GM21515 (cell line): ENCODE measurements at regions not wholly inside any gene's neighbourhood (a gene's known extent, or its start where the extent isn't known, plus 50 kb on each side); places are given as distances from the start of the nearest gene placed in this dataset.
"Not testable (repeated sequence)": the region's sequence is repeated elsewhere in the genome, so short reads cannot be mapped to it uniquely, and the experiment has no call there.

Experiments used
- ATAC-seq: cut with Tn5 transposase; IDR thresholded peaks from one replicate; pipeline ENCODE4 v1.9.1; 2021; ENCODE audit not compliant: unreplicated experiment

GRCh38 chr15:36156879-36157427, 422.5 kb upstream of the CDIN1 start:
- ATAC-seq = no peak

GRCh38 chr15:36160351-36160750, 419.1 kb upstream of the CDIN1 start:
- ATAC-seq = no peak

DNA sequence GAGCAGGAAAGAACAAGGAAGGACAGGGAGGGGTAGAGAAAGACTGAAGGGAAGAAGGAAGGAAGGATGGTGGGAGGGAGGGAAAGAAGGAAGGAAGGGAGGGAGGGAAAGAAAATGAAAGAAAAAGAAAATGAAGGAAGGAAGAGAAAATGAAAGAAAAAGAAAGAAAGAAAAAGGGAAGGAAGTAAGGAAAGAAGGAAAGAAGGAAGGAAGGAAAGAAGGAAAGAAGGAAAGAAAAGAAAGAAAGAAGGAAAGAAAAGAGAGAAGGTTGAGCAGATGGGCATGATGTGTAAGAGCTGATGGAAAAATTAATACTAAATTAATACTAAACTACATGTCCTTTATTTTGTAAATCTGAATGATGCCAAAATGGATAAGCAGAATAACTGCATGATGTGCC, 418.3 kb upstream of the CDIN1 start:
- ATAC-seq = no peak

DNA sequence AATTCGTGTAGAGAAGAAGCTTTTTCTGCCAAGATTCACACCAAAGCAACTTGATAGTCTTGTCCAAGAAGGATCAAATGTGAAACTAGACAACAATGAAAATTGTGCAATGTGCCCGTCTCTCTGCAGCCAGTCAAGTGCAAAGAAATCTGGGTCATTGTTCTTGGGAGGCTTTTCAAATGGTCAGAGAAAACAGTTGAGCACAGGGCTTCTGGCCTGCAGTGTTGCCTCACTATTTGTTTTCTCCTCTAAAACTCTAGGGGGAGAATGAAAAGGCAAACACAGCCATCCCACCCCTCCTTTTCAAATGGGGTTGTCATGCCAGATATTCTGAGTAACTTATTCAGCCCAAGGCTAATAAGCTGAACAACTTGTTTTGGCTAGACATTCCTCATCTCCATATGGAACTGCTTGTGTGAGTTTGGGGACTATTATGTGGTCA, 417.6 kb upstream of the CDIN1 start:
- no peak for ATAC-seq

DNA sequence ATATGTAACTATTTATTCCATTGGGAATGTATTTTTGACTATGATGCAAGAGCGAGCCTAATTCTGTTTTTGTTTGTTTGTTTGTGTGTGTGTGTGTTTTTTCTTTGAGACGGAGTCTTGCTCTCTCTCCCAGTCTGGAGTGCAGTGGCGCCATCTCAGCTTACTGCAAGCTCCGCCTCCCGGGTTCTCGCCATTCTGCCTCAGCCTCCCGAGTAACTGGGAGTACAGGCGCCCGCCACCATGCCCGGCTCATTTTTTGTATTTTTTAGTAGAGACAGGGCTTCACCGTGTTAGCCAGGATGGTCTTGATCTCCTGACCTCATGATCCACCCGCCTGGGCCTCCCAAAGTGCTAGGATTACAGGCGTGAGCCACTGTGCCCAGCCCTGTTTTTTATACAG, 415.4 kb upstream of the CDIN1 start:
- ATAC-seq = not testable (repeated sequence)

DNA sequence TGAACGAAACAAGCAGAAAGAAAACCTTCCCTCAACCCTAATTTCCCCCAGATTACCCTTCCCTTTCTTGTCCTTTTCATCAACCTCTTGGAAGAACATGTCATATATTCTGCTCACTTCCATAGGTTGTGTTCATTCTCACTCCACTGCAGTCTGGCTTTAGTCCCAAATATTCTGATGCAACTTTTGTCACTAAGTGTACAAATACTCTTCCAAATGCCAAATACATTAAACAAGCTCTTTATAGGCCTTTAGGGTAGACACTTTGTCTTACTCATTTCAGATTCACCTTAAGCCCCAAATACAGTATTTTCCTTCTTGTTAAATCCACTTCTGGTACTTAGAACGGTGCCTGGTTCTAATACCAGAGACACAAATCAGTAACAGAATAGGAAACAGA, 406.5 kb upstream of the CDIN1 start:
- no peak for ATAC-seq

DNA sequence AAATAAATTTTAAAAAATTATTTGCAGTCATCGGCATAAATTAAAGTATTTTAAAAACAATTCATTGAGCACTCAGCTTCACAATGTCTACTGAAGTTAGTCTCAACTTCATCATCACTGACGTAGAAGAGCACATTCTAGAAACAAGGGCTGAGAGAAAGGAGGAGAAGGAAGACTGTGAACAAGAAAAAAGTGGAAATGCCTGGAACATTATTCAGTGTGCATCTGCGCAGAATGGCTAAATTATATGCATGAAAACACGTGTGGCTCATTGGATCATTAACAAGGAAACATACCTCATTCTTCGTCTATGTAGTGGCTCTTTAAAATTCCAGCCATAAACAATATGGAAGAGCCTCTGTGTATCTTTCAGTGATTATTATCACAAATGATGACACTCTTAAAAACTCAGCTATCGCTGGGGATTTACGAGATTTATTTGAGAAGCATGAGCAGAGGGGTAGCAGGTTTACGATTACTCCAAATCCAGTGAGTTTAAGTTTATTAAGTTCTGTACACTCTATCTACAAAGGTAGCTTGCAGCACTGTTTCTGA, 404.2 kb upstream of the CDIN1 start:
- ATAC-seq = no peak

- no peak for ATAC-seq
Observed at GRCh38 chr15:36175741-36176291, 403.6 kb upstream of the CDIN1 start.

GRCh38 chr15:36177590-36178302, 401.7 kb upstream of the CDIN1 start:
- no peak for ATAC-seq

DNA sequence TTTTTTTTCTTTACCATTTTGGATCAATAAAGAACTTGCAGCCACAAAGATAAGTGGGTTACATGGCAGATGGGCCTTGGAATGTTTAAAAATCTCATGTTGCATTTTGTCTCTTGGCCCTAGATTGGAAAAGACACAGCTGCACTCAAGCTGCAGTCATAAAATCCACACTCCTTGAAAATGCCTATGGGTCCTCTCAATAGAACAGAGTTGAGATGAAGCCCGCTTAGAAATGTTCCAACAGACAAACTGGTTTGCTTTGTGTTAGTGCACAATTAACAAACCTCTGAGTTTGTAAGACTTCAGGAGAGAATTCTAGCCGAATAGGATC, 401.2 kb upstream of the CDIN1 start:
- no peak for ATAC-seq

- no peak for ATAC-seq
Observed at GRCh38 chr15:36183201-36183600, 396.2 kb upstream of the CDIN1 start.

GRCh38 chr15:36185438-36185837, 394.0 kb upstream of the CDIN1 start:
- no peak for ATAC-seq

- no peak for ATAC-seq
Observed at GRCh38 chr15:36185845-36186244, 393.6 kb upstream of the CDIN1 start.

DNA sequence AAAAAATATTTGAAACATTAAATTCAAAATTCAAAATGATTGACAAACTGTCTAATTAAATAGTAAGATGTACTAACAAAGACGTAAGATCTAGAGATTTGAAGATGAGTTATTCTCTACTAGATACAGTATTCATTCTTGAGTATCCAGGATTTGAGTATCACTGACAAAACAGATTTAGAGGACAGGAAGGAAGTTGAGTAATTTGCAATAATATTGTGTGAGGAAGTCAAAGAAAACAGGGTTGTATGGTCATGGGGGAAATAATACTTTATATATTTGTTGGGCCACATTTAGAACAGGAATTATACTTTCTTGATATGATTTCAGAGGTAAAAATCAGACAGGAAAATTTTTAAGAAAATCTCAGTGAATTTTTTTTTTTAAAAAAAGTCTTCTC, 393.1 kb upstream of the CDIN1 start:
- ATAC-seq = no peak

DNA sequence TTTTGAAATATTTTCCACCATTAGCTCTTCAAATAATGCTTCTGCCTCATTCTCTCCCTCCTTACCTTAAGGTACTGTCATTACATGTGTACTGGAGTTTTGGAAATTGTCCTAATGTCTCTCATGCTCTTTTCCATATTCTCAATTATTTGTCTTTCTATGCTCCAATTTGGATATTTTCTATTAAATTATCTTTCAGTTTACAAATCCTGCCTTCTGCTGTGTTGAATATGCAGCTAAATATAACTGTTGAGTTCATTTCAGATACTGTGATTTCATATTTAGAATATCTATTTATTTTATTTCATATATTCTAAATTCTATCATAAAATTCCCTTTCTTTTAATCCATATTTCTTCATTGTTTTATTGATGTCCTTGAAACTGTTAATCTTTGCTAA, 388.0 kb upstream of the CDIN1 start:
- no peak for ATAC-seq

DNA sequence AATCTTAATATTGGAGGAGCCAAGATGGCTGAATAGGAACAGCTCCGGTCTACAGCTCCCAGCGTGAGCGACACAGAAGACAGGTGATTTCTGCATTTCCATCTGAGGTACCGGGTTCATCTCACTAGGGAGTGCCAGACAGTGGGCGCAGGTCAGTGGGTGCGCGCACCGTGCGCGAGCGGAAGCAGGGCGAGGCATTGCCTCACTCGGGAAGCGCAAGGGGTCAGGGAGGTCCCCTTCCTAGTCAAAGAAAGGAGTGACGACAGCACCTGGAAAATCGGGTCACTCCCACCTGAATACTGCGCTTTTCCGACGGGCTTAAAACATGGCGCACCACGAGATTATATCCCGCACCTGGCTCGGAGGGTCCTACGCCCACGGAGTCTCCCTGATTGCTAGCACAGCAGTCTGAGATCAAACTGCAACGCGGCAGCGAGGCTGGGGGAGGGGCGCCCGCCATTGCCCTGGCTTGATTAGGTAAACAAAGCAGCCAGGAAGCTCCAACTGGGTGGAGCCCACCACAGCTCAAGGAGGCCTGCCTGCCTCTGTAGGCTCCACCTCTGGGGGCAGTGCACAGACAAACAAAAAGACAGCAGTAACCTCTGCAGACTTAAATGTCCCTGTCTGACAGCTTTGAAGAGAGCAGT, 383.9 kb upstream of the CDIN1 start:
- ATAC-seq = not testable (repeated sequence)

- no peak for ATAC-seq
Observed at GRCh38 chr15:36208868-36209582, 370.4 kb upstream of the CDIN1 start.

DNA sequence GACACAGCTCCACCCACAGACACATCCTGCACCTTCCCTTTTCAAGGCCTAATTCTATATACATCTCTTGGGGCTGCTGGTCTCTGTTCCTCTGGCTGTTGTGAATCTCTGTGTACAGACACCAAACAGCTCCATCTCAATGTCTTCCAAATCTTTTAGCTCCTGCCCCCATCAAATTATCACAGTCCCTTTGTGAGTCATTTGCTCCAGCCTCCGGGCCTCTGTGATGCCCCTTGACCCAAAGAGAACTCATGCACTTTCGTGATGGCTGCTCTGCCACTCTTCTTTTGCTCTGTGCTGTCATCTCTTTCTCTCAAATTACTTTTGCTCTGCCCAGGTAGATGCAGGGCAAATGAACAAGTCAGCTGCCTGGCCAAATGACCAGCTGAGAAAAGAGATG, 369.0 kb upstream of the CDIN1 start:
- ATAC-seq = no peak

- ATAC-seq = no peak
Observed at GRCh38 chr15:36218322-36218721, 361.1 kb upstream of the CDIN1 start.

DNA sequence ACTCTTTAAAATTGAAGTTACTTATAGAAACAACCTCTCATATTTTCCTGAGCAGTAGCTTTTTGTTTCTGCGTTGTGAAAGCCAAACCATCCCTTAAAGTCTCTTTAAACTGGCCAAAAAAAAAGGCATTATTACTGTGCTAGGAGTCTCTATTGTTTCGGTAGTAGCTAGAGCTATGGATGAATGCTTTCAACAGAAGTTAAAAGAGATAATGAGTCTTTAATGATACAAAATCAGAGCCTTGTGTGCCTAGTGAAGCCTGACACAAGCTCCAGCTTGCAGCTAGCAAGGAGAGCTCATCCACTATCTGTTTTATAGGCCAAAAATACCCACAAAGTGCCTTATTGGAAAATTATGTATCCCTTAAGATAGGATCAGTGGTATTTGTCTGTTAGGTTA, 360.4 kb upstream of the CDIN1 start:
- ATAC-seq = no peak

GRCh38 chr15:36221992-36222391, 357.4 kb upstream of the CDIN1 start:
- no peak for ATAC-seq
